Breast epithelium (tissue), 3 donors: ENCODE measurements at regions not wholly inside any gene's neighbourhood (a gene's known extent, or its start where the extent isn't known, plus 50 kb on each side); places are given as distances from the start of the nearest gene placed in this dataset.
"Not testable (repeated sequence)": the region's sequence is repeated elsewhere in the genome, so short reads cannot be mapped to it uniquely, and the experiment has no call there.

Experiments used
- CTCF ChIP-seq, 3 donors: fragments of 450-650 bp; IDR thresholded peaks; one replicate each; pipeline ENCODE4 v1.5.1; 2016 to 2017; ENCODE audit warnings: antibody characterized with exemption in 3 of 3, mild to moderate bottlenecking in 3 of 3, moderate library complexity in 3 of 3
- POLR2A ChIP-seq: fragments of 450-650 bp; IDR thresholded peaks from one replicate; pipeline ENCODE4 v1.6.1; 2016; ENCODE audit warnings: antibody characterized with exemption, mild to moderate bottlenecking, moderate library complexity
- POLR2AphosphoS5 ChIP-seq, 3 donors: sonication (generic); formaldehyde crosslinking; IDR thresholded peaks; one replicate each; pipeline ENCODE4 v1.6.1; 2017; ENCODE audit warnings: antibody characterized with exemption in 3 of 3

GRCh38 chr22:25334631-25335030, 115.2 kb downstream of the CRYBB2 start:
- TF ChIP-seq CTCF (IDR thresholded peaks at IDR 0.05); POLR2A; POLR2AphosphoS5 (IDR thresholded peaks at IDR 0.05): not testable (repeated sequence)
